GM12873 (cell line): ENCODE measurements at regions not wholly inside any gene's neighbourhood (a gene's known extent, or its start where the extent isn't known, plus 50 kb on each side); places are given as distances from the start of the nearest gene placed in this dataset.

Source experiments
- CTCF ChIP-seq: IDR thresholded peaks from 2 replicates; pipeline ENCODE4 v1.5.1; 2012; ENCODE audit warnings: low read depth, mild to moderate bottlenecking, moderate library complexity, low read length, control low read depth; ENCODE audit not compliant: insufficient read depth; ENCODE audit errors: missing control alignments

GRCh38 chr11:98029832-98030231 is 990.9 kb upstream of the CNTN5 start:
- TF ChIP-seq CTCF = no peak

GRCh38 chr11:98036810-98037209 is 983.9 kb upstream of the CNTN5 start:
- TF ChIP-seq CTCF = no peak

- no peak for TF ChIP-seq CTCF
Measured at GRCh38 chr11:98040061-98040808, 980.5 kb upstream of the CNTN5 start.

- no peak for TF ChIP-seq CTCF
Measured at GRCh38 chr11:98047647-98048046, 973.1 kb upstream of the CNTN5 start.

- TF ChIP-seq CTCF = no peak
Measured at GRCh38 chr11:98053851-98054250, 966.9 kb upstream of the CNTN5 start.

GRCh38 chr11:98056945-98057344 is 963.8 kb upstream of the CNTN5 start:
- no peak for TF ChIP-seq CTCF

GRCh38 chr11:98059488-98059887 is 961.3 kb upstream of the CNTN5 start:
- TF ChIP-seq CTCF = no peak
